Neural crest cell (in vitro differentiated cells): ENCODE measurements at regions not wholly inside any gene's neighbourhood (a gene's known extent, or its start where the extent isn't known, plus 50 kb on each side); places are given as distances from the start of the nearest gene placed in this dataset.

Experiments
- DNase-seq: peaks from one replicate; pipeline ENCODE4 v3.0.0; 2021; ENCODE audit warnings: low read depth, mixed read lengths, low spot score
- H3K27ac Mint-ChIP-seq: one replicate; pipeline ENCODE4 v1.8.0; 2021; ENCODE audit warnings: mild to moderate bottlenecking, mixed read lengths; ENCODE audit not compliant: unreplicated experiment
- H3K27me3 Mint-ChIP-seq: 2 replicates; pipeline ENCODE4 v1.8.0; 2021; ENCODE audit warnings: low read depth, mild to moderate bottlenecking, mixed read lengths
- H3K36me3 Mint-ChIP-seq: 2 replicates; pipeline ENCODE4 v1.8.0; 2021; ENCODE audit warnings: low read depth, mild to moderate bottlenecking, mixed read lengths
- H3K4me1 Mint-ChIP-seq: 2 replicates; pipeline ENCODE4 v1.8.0; 2021; ENCODE audit warnings: mixed read lengths
- H3K4me3 Mint-ChIP-seq: one replicate; pipeline ENCODE4 v1.8.0; 2021; ENCODE audit warnings: mild to moderate bottlenecking, mixed read lengths
- H3K9me3 Mint-ChIP-seq: 2 replicates; pipeline ENCODE4 v1.8.0; 2021; ENCODE audit warnings: mixed read lengths
- TF ChIP-seq, protein P1 (sequence below): fragments of 200-600 bp; sonication (generic); conservative IDR thresholded peaks from 2 replicates; pipeline ENCODE4 v1.5.0; 2021; ENCODE audit warnings: antibody characterized with exemption, mild to moderate bottlenecking

GRCh38 chr14:87082917-87083316 is 910.1 kb downstream of the GALC start:
- no peak for DNase-seq
- Mint-ChIP-seq H3K9me3 (no peaks in the 10 kb centered on the region), H3K4me1 (no peaks in the 10 kb centered on the region), H3K36me3 (no peaks in the 10 kb centered on the region), H3K4me3 (no peak overlapping the region), H3K27ac (no peak overlapping the region), H3K27me3 (no peaks in the 10 kb centered on the region)
- TF ChIP-seq, protein P1, sequence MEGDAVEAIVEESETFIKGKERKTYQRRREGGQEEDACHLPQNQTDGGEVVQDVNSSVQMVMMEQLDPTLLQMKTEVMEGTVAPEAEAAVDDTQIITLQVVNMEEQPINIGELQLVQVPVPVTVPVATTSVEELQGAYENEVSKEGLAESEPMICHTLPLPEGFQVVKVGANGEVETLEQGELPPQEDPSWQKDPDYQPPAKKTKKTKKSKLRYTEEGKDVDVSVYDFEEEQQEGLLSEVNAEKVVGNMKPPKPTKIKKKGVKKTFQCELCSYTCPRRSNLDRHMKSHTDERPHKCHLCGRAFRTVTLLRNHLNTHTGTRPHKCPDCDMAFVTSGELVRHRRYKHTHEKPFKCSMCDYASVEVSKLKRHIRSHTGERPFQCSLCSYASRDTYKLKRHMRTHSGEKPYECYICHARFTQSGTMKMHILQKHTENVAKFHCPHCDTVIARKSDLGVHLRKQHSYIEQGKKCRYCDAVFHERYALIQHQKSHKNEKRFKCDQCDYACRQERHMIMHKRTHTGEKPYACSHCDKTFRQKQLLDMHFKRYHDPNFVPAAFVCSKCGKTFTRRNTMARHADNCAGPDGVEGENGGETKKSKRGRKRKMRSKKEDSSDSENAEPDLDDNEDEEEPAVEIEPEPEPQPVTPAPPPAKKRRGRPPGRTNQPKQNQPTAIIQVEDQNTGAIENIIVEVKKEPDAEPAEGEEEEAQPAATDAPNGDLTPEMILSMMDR, result no peak

DNA sequence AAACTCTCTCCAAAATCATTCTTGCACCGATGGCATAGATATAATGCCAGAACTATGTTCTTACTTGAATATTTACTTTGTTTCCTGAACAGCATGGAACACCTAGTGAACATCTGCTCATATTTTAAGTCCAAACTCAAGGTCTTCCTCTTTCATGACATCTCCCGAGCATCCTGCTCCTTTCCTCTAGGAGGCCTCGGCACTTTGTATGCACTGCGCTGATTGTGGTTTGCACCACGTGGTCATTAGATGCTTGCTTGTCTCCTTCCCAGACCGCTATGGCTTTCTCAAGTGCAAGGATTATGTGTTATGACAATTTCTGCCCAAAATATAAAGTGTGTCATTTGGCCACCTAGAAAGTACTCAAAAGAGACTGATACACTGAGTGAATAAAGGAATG is 912.0 kb downstream of the GALC start:
- H3K4me3 Mint-ChIP-seq, result no peak overlapping the region
- H3K36me3 Mint-ChIP-seq, result no peaks in the 10 kb centered on the region
- DNase-seq, result no peak
- H3K27me3 Mint-ChIP-seq, result no peaks in the 10 kb centered on the region
- no peaks in the 10 kb centered on the region for H3K9me3 Mint-ChIP-seq
- TF ChIP-seq, protein P1, result no peak
- H3K27ac Mint-ChIP-seq, result no peak overlapping the region
- no peaks in the 10 kb centered on the region for H3K4me1 Mint-ChIP-seq

DNA sequence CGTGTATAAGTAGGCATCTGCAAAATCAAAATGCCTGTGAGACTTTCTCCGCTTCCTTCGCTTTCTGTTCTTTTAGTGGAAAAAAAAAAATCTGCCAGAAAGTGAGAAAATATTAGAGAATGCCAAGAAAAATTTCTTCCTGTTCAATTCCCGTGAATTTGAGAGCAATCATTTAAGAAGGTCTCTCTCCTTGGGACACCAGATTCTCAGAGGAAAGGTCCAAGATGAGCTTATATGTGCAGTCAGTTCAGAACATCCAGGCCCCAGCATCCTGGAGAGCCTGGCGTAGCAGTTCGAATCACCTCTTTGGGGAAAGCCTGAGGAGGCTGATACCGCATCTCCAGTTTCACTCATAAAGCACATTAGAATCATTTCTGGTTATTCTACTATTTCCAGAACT is 912.8 kb downstream of the GALC start:
- no peaks in the 10 kb centered on the region for H3K36me3 Mint-ChIP-seq
- DNase-seq, result no peak

GRCh38 chr14:87079416-87079815 is 913.6 kb downstream of the GALC start:
- Mint-ChIP-seq H3K4me1 (no peaks in the 10 kb centered on the region), H3K4me3 (no peak overlapping the region), H3K27me3 (no peaks in the 10 kb centered on the region), H3K9me3 (no peaks in the 10 kb centered on the region), H3K27ac (no peak overlapping the region), H3K36me3 (no peaks in the 10 kb centered on the region)
- TF ChIP-seq, protein P1, result no peak
- DNase-seq, result no peak

More for the DNA sequence above, 912.8 kb downstream of the GALC start:
- H3K4me1 Mint-ChIP-seq, result no peaks in the 10 kb centered on the region
- H3K27me3 Mint-ChIP-seq, result no peaks in the 10 kb centered on the region
- no peak overlapping the region for H3K27ac Mint-ChIP-seq
- TF ChIP-seq, protein P1, result no peak
- H3K4me3 Mint-ChIP-seq, result no peak overlapping the region
- no peaks in the 10 kb centered on the region for H3K9me3 Mint-ChIP-seq

DNA sequence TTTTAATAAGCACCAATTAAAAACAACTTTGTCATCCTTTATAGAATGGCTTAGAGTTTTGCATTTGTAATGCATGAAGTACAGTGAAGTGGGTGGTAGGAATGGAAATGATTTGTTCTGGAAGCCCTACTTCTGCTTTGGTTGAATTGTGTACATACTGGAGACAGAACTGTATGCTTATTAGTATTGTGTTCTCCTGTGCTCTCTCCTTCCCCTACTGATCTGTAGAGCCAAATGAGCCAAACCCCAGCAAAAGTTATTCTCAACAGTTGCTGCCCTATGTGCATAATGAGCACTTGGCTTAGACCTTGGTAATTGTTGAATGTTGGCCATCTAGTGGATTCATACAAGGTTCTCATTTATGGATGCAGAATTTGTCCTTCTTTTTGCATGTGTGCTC is 916.1 kb downstream of the GALC start:
- no peak for DNase-seq
- Mint-ChIP-seq H3K27ac (no peak overlapping the region), H3K4me1 (no peaks in the 10 kb centered on the region), H3K9me3 (no peaks in the 10 kb centered on the region), H3K36me3 (no peaks in the 10 kb centered on the region), H3K4me3 (no peak overlapping the region), H3K27me3 (no peaks in the 10 kb centered on the region)
- TF ChIP-seq, protein P1, result no peak

GRCh38 chr14:87076146-87076545 is 916.8 kb downstream of the GALC start:
- Mint-ChIP-seq H3K27ac (no peak overlapping the region), H3K4me3 (no peak overlapping the region), H3K36me3 (no peaks in the 10 kb centered on the region), H3K27me3 (no peaks in the 10 kb centered on the region), H3K9me3 (no peaks in the 10 kb centered on the region), H3K4me1 (no peaks in the 10 kb centered on the region)
- TF ChIP-seq, protein P1, result no peak
- DNase-seq, result no peak
